KOPT-K1 (cell line): ENCODE measurements at regions not wholly inside any gene's neighbourhood (a gene's known extent, or its start where the extent isn't known, plus 50 kb on each side); places are given as distances from the start of the nearest gene placed in this dataset.
"Not testable (repeated sequence)": the region's sequence is repeated elsewhere in the genome, so short reads cannot be mapped to it uniquely, and the experiment has no call there.

ENCODE experiments used
- H3K27ac ChIP-seq: fragments of 200-600 bp; sonication (generic); 2 replicates; pipeline ENCODE4 v1.5.1; 2016; ENCODE audit warnings: antibody characterized with exemption, mild to moderate bottlenecking, low read depth, low read length; ENCODE audit not compliant: poor library complexity, severe bottlenecking
- H3K36me3 ChIP-seq: fragments of 200-600 bp; sonication (generic); 2 replicates; pipeline ENCODE4 v1.5.1; 2017; ENCODE audit warnings: antibody characterized with exemption, mild to moderate bottlenecking, low read length, moderate library complexity; ENCODE audit not compliant: insufficient read depth
- H3K9me3 ChIP-seq: fragments of 200-600 bp; sonication (generic); 2 replicates; pipeline ENCODE4 v1.5.1; 2017; ENCODE audit warnings: antibody characterized with exemption, low read length, mild to moderate bottlenecking; ENCODE audit not compliant: insufficient read depth, poor library complexity, severe bottlenecking

- not testable (repeated sequence) for H3K36me3 ChIP-seq, H3K9me3 ChIP-seq, H3K27ac ChIP-seq
Observed at GRCh38 chr14:55839301-55839947, 259.4 kb downstream of the KTN1 start.

- Histone ChIP-seq H3K36me3 (no peaks in the 10 kb centered on the region), H3K9me3 (no peaks in the 10 kb centered on the region), H3K27ac (no peak overlapping the region)
Observed at GRCh38 chr14:55840821-55841220, 260.8 kb downstream of the KTN1 start.

- H3K27ac ChIP-seq = no peak overlapping the region
- H3K36me3 ChIP-seq = no peaks in the 10 kb centered on the region
- no peaks in the 10 kb centered on the region for H3K9me3 ChIP-seq
Observed at GRCh38 chr14:55841625-55842024, 261.6 kb downstream of the KTN1 start.

GRCh38 chr14:55843718-55844403, 263.9 kb downstream of the KTN1 start:
- Histone ChIP-seq H3K36me3 (no peaks in the 10 kb centered on the region), H3K27ac (no peak overlapping the region), H3K9me3 (no peaks in the 10 kb centered on the region)

GRCh38 chr14:55845963-55846825, 266.2 kb downstream of the KTN1 start:
- Histone ChIP-seq H3K9me3 (no peaks in the 10 kb centered on the region), H3K36me3 (no peaks in the 10 kb centered on the region), H3K27ac (no peak overlapping the region)

GRCh38 chr14:55846826-55847446, 266.9 kb downstream of the KTN1 start:
- no peaks in the 10 kb centered on the region for H3K36me3 ChIP-seq
- H3K9me3 ChIP-seq = no peaks in the 10 kb centered on the region
- H3K27ac ChIP-seq = no peak overlapping the region

- no peaks in the 10 kb centered on the region for H3K36me3 ChIP-seq
- no peak overlapping the region for H3K27ac ChIP-seq
- H3K9me3 ChIP-seq = no peaks in the 10 kb centered on the region
Observed at GRCh38 chr14:55847766-55848165, 267.8 kb downstream of the KTN1 start.

- Histone ChIP-seq H3K9me3 (no peaks in the 10 kb centered on the region), H3K27ac (no peak overlapping the region), H3K36me3 (no peaks in the 10 kb centered on the region)
Observed at GRCh38 chr14:55848964-55849363, 269.0 kb downstream of the KTN1 start.

GRCh38 chr14:55849833-55850232, 268.4 kb upstream of the PELI2 start:
- no peaks in the 10 kb centered on the region for H3K9me3 ChIP-seq
- no peaks in the 10 kb centered on the region for H3K36me3 ChIP-seq
- H3K27ac ChIP-seq = no peak overlapping the region

GRCh38 chr14:55850825-55851241, 267.4 kb upstream of the PELI2 start:
- H3K9me3 ChIP-seq = no peaks in the 10 kb centered on the region
- H3K36me3 ChIP-seq = no peaks in the 10 kb centered on the region
- H3K27ac ChIP-seq = no peak overlapping the region

- Histone ChIP-seq H3K36me3 (no peaks in the 10 kb centered on the region), H3K9me3 (no peaks in the 10 kb centered on the region), H3K27ac (no peak overlapping the region)
Observed at GRCh38 chr14:55851301-55851700, 266.9 kb upstream of the PELI2 start.

- H3K36me3 ChIP-seq = no peaks in the 10 kb centered on the region
- no peak overlapping the region for H3K27ac ChIP-seq
- H3K9me3 ChIP-seq = no peaks in the 10 kb centered on the region
Observed at GRCh38 chr14:55851961-55852360, 266.2 kb upstream of the PELI2 start.

GRCh38 chr14:55855751-55856150, 262.5 kb upstream of the PELI2 start:
- Histone ChIP-seq H3K9me3 (peaks cover 17% of the 10 kb centered on the region), H3K36me3 (no peaks in the 10 kb centered on the region), H3K27ac (no peak overlapping the region)

GRCh38 chr14:55858604-55859003, 259.6 kb upstream of the PELI2 start:
- Histone ChIP-seq H3K27ac (no peak overlapping the region), H3K36me3 (no peaks in the 10 kb centered on the region)

GRCh38 chr14:55861561-55861960, 256.6 kb upstream of the PELI2 start:
- not testable (repeated sequence) for H3K27ac ChIP-seq, H3K36me3 ChIP-seq
- H3K9me3 ChIP-seq = peaks cover 19% of the 10 kb centered on the region

More at GRCh38 chr14:55858604-55859003, 259.6 kb upstream of the PELI2 start:
- H3K9me3 ChIP-seq = peaks cover 19% of the 10 kb centered on the region
